ENCODE measurements at regions not wholly inside any gene's neighbourhood (a gene's known extent, or its start where the extent isn't known, plus 50 kb on each side); places are given as distances from the start of the nearest gene placed in this dataset.

DNA sequence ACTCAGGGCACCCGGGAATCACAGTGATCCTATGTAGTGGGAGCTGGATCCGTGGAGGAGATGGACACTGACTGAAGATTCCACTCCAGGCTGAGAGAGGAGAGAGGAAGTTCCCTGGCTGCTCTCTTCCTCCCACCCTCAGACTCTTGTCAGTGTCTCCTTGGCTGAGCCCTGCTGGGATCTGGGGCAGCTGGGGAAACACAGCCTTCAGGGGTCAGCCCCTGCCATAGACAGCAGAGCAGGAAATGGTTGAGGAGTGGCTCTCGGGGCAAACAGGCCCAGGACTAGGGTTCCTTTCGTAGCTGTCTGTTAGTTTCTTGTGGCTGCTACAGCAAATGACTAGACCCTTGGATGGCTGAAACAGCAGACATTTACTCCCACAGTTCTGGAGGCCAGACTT, 174.4 kb upstream of the BMPER start:
- TF ChIP-seq, protein P1, sequence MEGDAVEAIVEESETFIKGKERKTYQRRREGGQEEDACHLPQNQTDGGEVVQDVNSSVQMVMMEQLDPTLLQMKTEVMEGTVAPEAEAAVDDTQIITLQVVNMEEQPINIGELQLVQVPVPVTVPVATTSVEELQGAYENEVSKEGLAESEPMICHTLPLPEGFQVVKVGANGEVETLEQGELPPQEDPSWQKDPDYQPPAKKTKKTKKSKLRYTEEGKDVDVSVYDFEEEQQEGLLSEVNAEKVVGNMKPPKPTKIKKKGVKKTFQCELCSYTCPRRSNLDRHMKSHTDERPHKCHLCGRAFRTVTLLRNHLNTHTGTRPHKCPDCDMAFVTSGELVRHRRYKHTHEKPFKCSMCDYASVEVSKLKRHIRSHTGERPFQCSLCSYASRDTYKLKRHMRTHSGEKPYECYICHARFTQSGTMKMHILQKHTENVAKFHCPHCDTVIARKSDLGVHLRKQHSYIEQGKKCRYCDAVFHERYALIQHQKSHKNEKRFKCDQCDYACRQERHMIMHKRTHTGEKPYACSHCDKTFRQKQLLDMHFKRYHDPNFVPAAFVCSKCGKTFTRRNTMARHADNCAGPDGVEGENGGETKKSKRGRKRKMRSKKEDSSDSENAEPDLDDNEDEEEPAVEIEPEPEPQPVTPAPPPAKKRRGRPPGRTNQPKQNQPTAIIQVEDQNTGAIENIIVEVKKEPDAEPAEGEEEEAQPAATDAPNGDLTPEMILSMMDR (IDR thresholded peaks at IDR 0.05): no peak
- TF ChIP-seq POLR2A (IDR thresholded peaks at IDR 0.05): no peak

All from upper lobe of left lung (tissue), 4 donors.